HCT116 (cell line): ENCODE measurements at regions not wholly inside any gene's neighbourhood (a gene's known extent, or its start where the extent isn't known, plus 50 kb on each side); places are given as distances from the start of the nearest gene placed in this dataset.

Source experiments
- ATAC-seq: fragments of 200-7000 bp; cut with Tn5 transposase; 2 replicates; pipeline ENCODE4 v1.9.1; 2020; ENCODE audit warnings: mild to moderate bottlenecking, moderate library complexity
- BruUV-seq: library from RNA; stranded (reverse); fragments of 400-500 nt; replicated peaks from 2 replicates; lab custom pipeline; 2021; lab: Mats Ljungman, UMichigan
- CTCF ChIA-PET: fragments of 300-600 bp; sonication (Branson Sonifier 250); formaldehyde crosslinking; loops from one replicate; lab custom pipeline; 2021; ENCODE audit warnings: antibody characterized with exemption; lab: Charles Lee
- POLR2A ChIA-PET: fragments of 300-600, 350-600 bp; sonication (Branson Sonifier 250); formaldehyde crosslinking; loops from one replicate; lab custom pipeline; 2021; ENCODE audit warnings: antibody characterized with exemption; lab: Charles Lee
- RAD21 ChIA-PET, 2 experiments: fragments of 300-600 bp; sonication (Branson Sonifier 250); formaldehyde crosslinking; loops; one replicate each; lab custom pipeline; 2023; ENCODE audit warnings: low total read pairs in 2 of 2; ENCODE audit not compliant: uncharacterized antibody in 2 of 2, unreplicated experiment in 2 of 2, low non-redundant PET in 1 of 2; lab: Charles Lee
- DNase-seq: peaks from one replicate; pipeline ENCODE4 v3.0.0-alpha.2; 2010; ENCODE audit warnings: low read depth, low spot score
- H2AFZ ChIP-seq: fragments of 200-600 bp; shearing (Covaris generic), sonication (generic); 2 replicates; pipeline ENCODE4 v1.6.1; 2017; ENCODE audit warnings: low read depth, mixed run types, mixed read lengths, antibody characterized with exemption, low read length; ENCODE audit not compliant: poor library complexity, severe bottlenecking
- H3K27ac ChIP-seq: 2 replicates; pipeline ENCODE4 v1.5.1; 2012; ENCODE audit warnings: low read depth, low read length
- H3K27me3 ChIP-seq: fragments of 200-600 bp; sonication (generic); 2 replicates; pipeline ENCODE4 v1.6.1; 2016; ENCODE audit warnings: mixed run types, low read length, mixed read lengths; ENCODE audit not compliant: insufficient read depth
- H3K36me3 ChIP-seq, 2 experiments: fragments of 200-500 bp in 1 of 2; fragments of 200-600 bp in 1 of 2; sonication (Bioruptor generic) in 1 of 2; sonication (generic) in 1 of 2; 2 replicates each; pipeline versions ENCODE4 v1.5.1 to v1.6.1; 2014 to 2016; ENCODE audit warnings: low read length in 2 of 2, inconsistent platforms in 1 of 2, mixed read lengths in 1 of 2, mixed run types in 1 of 2; ENCODE audit not compliant: insufficient read depth in 2 of 2, control insufficient read depth in 1 of 2
- H3K4me1 ChIP-seq, 2 experiments: fragments of 200-600 bp in 1 of 2; sonication (generic) in 1 of 2; 2 replicates each; pipeline versions ENCODE4 v1.5.1 to v1.6.1; 2012 to 2017; ENCODE audit warnings: low read length in 2 of 2, inconsistent platforms in 1 of 2, mild to moderate bottlenecking in 1 of 2, mixed read lengths in 1 of 2, mixed run types in 1 of 2, moderate library complexity in 1 of 2; ENCODE audit not compliant: insufficient read depth in 2 of 2, control insufficient read depth in 1 of 2
- H3K4me2 ChIP-seq: fragments of 200-600 bp; sonication (generic); 2 replicates; pipeline ENCODE4 v1.6.1; 2017; ENCODE audit warnings: mixed run types, low read length, mixed read lengths
- H3K4me3 ChIP-seq, 2 experiments: fragments of 200-600 bp in 1 of 2; sonication (generic) in 1 of 2; replicated peaks in 1 of 2; 2 replicates each; pipeline ENCODE4 v1.5.1; 2011 to 2016; ENCODE audit warnings: low read length in 2 of 2, control low read depth in 1 of 2, low read depth in 1 of 2, mild to moderate bottlenecking in 1 of 2, mixed read lengths in 1 of 2, mixed run types in 1 of 2
- H3K79me2 ChIP-seq: fragments of 200-600 bp; sonication (generic); 2 replicates; pipeline ENCODE4 v1.6.1; 2017; ENCODE audit warnings: mild to moderate bottlenecking, mixed run types, low read length, moderate library complexity, mixed read lengths; ENCODE audit not compliant: insufficient read depth
- H3K9ac ChIP-seq: fragments of 200-600 bp; sonication (generic); 2 replicates; pipeline ENCODE4 v1.6.1; 2016; ENCODE audit warnings: low read length, mixed read lengths
- H3K9me2 ChIP-seq: fragments of 200-600 bp; sonication (generic), shearing (Covaris generic); 2 replicates; pipeline ENCODE4 v1.6.1; 2017; ENCODE audit warnings: mixed run types, mild to moderate bottlenecking, moderate library complexity; ENCODE audit not compliant: insufficient read depth
- H3K9me3 ChIP-seq, 2 experiments: fragments of 200-500 bp in 1 of 2; fragments of 200-600 bp in 1 of 2; sonication (Bioruptor generic) in 1 of 2; sonication (generic) in 1 of 2; 2 replicates each; pipeline ENCODE4 v1.6.1; 2014 to 2017; ENCODE audit warnings: low read length in 2 of 2, mixed read lengths in 2 of 2, inconsistent platforms in 1 of 2, low read depth in 1 of 2, mild to moderate bottlenecking in 1 of 2, mixed run types in 1 of 2, moderate library complexity in 1 of 2; ENCODE audit not compliant: control insufficient read depth in 1 of 2, insufficient read depth in 1 of 2
- H4K20me1 ChIP-seq: fragments of 200-600 bp; sonication (generic), shearing (Covaris generic); 2 replicates; pipeline ENCODE4 v1.6.1; 2017; ENCODE audit warnings: mixed run types, mild to moderate bottlenecking, moderate library complexity; ENCODE audit not compliant: insufficient read depth
- CEBPB ChIP-seq: IDR thresholded peaks from 2 replicates; pipeline ENCODE4 v1.6.1; 2012; ENCODE audit warnings: low read depth
- EGR1 ChIP-seq: IDR thresholded peaks from 2 replicates; pipeline ENCODE4 v1.6.1; 2012; ENCODE audit warnings: low read depth
- ELF1 ChIP-seq: IDR thresholded peaks from 2 replicates; pipeline ENCODE4 v1.6.1; 2012; ENCODE audit warnings: low read depth, borderline replicate concordance
- JUND ChIP-seq: IDR thresholded peaks from 2 replicates; pipeline ENCODE4 v1.6.1; 2012
- MAX ChIP-seq: IDR thresholded peaks from 2 replicates; pipeline ENCODE4 v1.6.1; 2012
- POLR2AphosphoS5 ChIP-seq: IDR thresholded peaks from 2 replicates; pipeline ENCODE4 v1.6.1; 2011; ENCODE audit warnings: mild to moderate bottlenecking, low read depth, low read length, moderate library complexity
- SIN3A ChIP-seq: IDR thresholded peaks from 2 replicates; pipeline ENCODE4 v1.6.1; 2012; ENCODE audit warnings: low read depth
- SRF ChIP-seq: IDR thresholded peaks from 2 replicates; pipeline ENCODE4 v1.6.1; 2012; ENCODE audit warnings: low read depth
- TCF7L2 ChIP-seq: IDR thresholded peaks from 2 replicates; pipeline ENCODE4 v1.7.0; 2011; ENCODE audit warnings: borderline replicate concordance, inconsistent platforms; ENCODE audit not compliant: insufficient read depth, insufficient read length; ENCODE audit errors: extremely low read depth
- YY1 ChIP-seq: IDR thresholded peaks from 2 replicates; pipeline ENCODE4 v1.6.1; 2011; ENCODE audit warnings: low read length, low read depth, moderate library complexity, mild to moderate bottlenecking; ENCODE audit not compliant: insufficient replicate concordance; ENCODE audit errors: extremely low read depth
- intact Hi-C: fragments of 100-400 bp; cut with micrococcal nuclease; formaldehyde crosslinking; loops from 2 replicates; pipeline ENCODE4 v1.10.0; 2022
- TF ChIP-seq, protein P1 (sequence below): IDR thresholded peaks from 2 replicates; pipeline ENCODE4 v1.6.1; 2012; ENCODE audit warnings: low read depth

- POLR2A ChIA-PET: no interaction called here
- Histone ChIP-seq H3K36me3 (no peaks in the 10 kb centered on the region), H3K9ac (no peak overlapping the region), H3K27ac (no peak overlapping the region), H2AFZ (no peak overlapping the region), H3K4me1 (no peaks in the 10 kb centered on the region), H4K20me1 (no peaks in the 10 kb centered on the region), H3K9me3 (no peaks in the 10 kb centered on the region), H3K9me2 (no peaks in the 10 kb centered on the region), H3K79me2 (no peaks in the 10 kb centered on the region), H3K27me3 (no peaks in the 10 kb centered on the region), H3K4me2 (no peak overlapping the region), H3K4me3 (no peak overlapping the region)
- ATAC-seq (no peak), DNase-seq (no peak)
- TF ChIP-seq, protein P1, sequence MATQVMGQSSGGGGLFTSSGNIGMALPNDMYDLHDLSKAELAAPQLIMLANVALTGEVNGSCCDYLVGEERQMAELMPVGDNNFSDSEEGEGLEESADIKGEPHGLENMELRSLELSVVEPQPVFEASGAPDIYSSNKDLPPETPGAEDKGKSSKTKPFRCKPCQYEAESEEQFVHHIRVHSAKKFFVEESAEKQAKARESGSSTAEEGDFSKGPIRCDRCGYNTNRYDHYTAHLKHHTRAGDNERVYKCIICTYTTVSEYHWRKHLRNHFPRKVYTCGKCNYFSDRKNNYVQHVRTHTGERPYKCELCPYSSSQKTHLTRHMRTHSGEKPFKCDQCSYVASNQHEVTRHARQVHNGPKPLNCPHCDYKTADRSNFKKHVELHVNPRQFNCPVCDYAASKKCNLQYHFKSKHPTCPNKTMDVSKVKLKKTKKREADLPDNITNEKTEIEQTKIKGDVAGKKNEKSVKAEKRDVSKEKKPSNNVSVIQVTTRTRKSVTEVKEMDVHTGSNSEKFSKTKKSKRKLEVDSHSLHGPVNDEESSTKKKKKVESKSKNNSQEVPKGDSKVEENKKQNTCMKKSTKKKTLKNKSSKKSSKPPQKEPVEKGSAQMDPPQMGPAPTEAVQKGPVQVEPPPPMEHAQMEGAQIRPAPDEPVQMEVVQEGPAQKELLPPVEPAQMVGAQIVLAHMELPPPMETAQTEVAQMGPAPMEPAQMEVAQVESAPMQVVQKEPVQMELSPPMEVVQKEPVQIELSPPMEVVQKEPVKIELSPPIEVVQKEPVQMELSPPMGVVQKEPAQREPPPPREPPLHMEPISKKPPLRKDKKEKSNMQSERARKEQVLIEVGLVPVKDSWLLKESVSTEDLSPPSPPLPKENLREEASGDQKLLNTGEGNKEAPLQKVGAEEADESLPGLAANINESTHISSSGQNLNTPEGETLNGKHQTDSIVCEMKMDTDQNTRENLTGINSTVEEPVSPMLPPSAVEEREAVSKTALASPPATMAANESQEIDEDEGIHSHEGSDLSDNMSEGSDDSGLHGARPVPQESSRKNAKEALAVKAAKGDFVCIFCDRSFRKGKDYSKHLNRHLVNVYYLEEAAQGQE: no peak
- TF ChIP-seq POLR2AphosphoS5: no peak
- CTCF ChIA-PET: no interaction called here
- no TSS peak for BruUV-seq
- RAD21 ChIA-PET: no interaction called here
- intact Hi-C loops: no loop called here
These were observed 735.6 kb upstream of the RIOK2 start for GRCh38 chr5:97918620-97919019.

- no peaks in the 10 kb centered on the region for H3K79me2 ChIP-seq
- DNase-seq (no peak), ATAC-seq (no peak)
- no peak overlapping the region for H3K4me3 ChIP-seq
- ChIA-PET CTCF (no interaction called here), RAD21 (no interaction called here), POLR2A (no interaction called here)
- no peak for TF ChIP-seq MAX
- no peak for TF ChIP-seq POLR2AphosphoS5
- TF ChIP-seq SRF: no peak
- TF ChIP-seq SIN3A: no peak
- TF ChIP-seq CEBPB: no peak
- TF ChIP-seq TCF7L2: no peak
- TF ChIP-seq EGR1: no peak
- TF ChIP-seq JUND: no peak
- TF ChIP-seq ELF1: no peak
- TF ChIP-seq YY1: no peak
- no peaks in the 10 kb centered on the region for H3K9me2 ChIP-seq
- no peak overlapping the region for H2AFZ ChIP-seq
- BruUV-seq: no TSS peak
- H3K9ac ChIP-seq: no peak overlapping the region
- no peaks in the 10 kb centered on the region for H4K20me1 ChIP-seq
- no peaks in the 10 kb centered on the region for H3K36me3 ChIP-seq
- intact Hi-C loops: no loop called here
- no peaks in the 10 kb centered on the region for H3K4me1 ChIP-seq
- no peak overlapping the region for H3K27ac ChIP-seq
- no peaks in the 10 kb centered on the region for H3K27me3 ChIP-seq
- H3K4me2 ChIP-seq: no peak overlapping the region
- no peaks in the 10 kb centered on the region for H3K9me3 ChIP-seq
These were observed 736.7 kb upstream of the RIOK2 start for GRCh38 chr5:97919719-97920118.
